Gastrocnemius medialis (tissue), 4 donors: ENCODE measurements at regions not wholly inside any gene's neighbourhood (a gene's known extent, or its start where the extent isn't known, plus 50 kb on each side); places are given as distances from the start of the nearest gene placed in this dataset.

Experiments
- ATAC-seq, 2 donors: fragments of 150-250 bp; one replicate each; pipeline ENCODE4 v1.9.1; 2016
- DNase-seq, 2 donors: peaks; one replicate each; pipeline ENCODE4 v3.0.0-alpha.2; 2019
- H3K27ac ChIP-seq, 4 donors: fragments of 200-600 bp; sonication (generic); 1 replicate in 1 of 4; 2 replicates in 3 of 4; pipeline ENCODE4 v1.5.1; 2016 to 2018; ENCODE audit warnings: mild to moderate bottlenecking in 2 of 4, moderate library complexity in 1 of 4
- H3K27me3 ChIP-seq, 3 donors: fragments of 200-600 bp; sonication (generic) in 2 of 3; 1 replicate in 1 of 3; 2 replicates in 2 of 3; pipeline versions ENCODE4 v1.5.1 to v1.6.0; 2016 to 2019; ENCODE audit warnings: mild to moderate bottlenecking in 1 of 3, moderate library complexity in 1 of 3
- H3K36me3 ChIP-seq, 2 donors: fragments of 200-600 bp; sonication (generic) in 1 of 2; one replicate each; pipeline ENCODE4 v1.5.1; 2017 to 2018
- H3K4me1 ChIP-seq, 2 donors: fragments of 200-600 bp; sonication (generic) in 1 of 2; one replicate each; pipeline ENCODE4 v1.5.1; 2016 to 2017; ENCODE audit warnings: mild to moderate bottlenecking in 2 of 2
- H3K4me3 ChIP-seq, 4 donors: fragments of 200-600 bp; sonication (generic) in 3 of 4; 1 replicate in 1 of 4; 2 replicates in 3 of 4; pipeline ENCODE4 v1.5.1; 2016 to 2019; ENCODE audit warnings: mild to moderate bottlenecking in 2 of 4
- H3K9me3 ChIP-seq, 3 donors: fragments of 200-600 bp; sonication (generic) in 2 of 3; 1 replicate in 1 of 3; 2 replicates in 2 of 3; pipeline ENCODE4 v1.5.1; 2016 to 2019
- CTCF ChIP-seq, 5 experiments: fragments of 450-650 bp in 3 of 5; fragments of 200-600 bp in 2 of 5; sonication (generic) in 2 of 5; IDR thresholded peaks in 4 of 5; conservative IDR thresholded peaks in 1 of 5; 1 replicate in 4 of 5; 2 replicates in 1 of 5; pipeline ENCODE4 v1.5.1; 2016 to 2019; ENCODE audit warnings: antibody characterized with exemption in 5 of 5, mild to moderate bottlenecking in 3 of 5, moderate library complexity in 3 of 5
- POLR2A ChIP-seq, 2 donors: fragments of 450-650 bp; IDR thresholded peaks; one replicate each; pipeline ENCODE4 v1.6.1; 2017; ENCODE audit warnings: antibody characterized with exemption in 2 of 2, mild to moderate bottlenecking in 2 of 2, moderate library complexity in 2 of 2
- in situ Hi-C, 4 donors: fragments of 200-750 bp; cut with MboI; loops; one replicate each; pipeline versions ENCODE4 v1.15.0 to v1.8.0; 2017; ENCODE audit warnings: low sequenced_read_pairs in 4 of 4
- intact Hi-C: fragments of 100-400 bp; cut with DNase I; formaldehyde crosslinking; loops from one replicate; pipeline ENCODE4 v1.15.1; 2023; ENCODE audit warnings: low total_unique reads

- in situ Hi-C loops (no loop called here), intact Hi-C loops (loop anchor here (10.0 kb wide), 1 partner anchor 797 kb away; the partner anchor contains the start of gene DIPK2A)
- DNase-seq: no peak
Observed at GRCh38 chr3:144771381-144771870, 799.8 kb downstream of the DIPK2A start.

DNA sequence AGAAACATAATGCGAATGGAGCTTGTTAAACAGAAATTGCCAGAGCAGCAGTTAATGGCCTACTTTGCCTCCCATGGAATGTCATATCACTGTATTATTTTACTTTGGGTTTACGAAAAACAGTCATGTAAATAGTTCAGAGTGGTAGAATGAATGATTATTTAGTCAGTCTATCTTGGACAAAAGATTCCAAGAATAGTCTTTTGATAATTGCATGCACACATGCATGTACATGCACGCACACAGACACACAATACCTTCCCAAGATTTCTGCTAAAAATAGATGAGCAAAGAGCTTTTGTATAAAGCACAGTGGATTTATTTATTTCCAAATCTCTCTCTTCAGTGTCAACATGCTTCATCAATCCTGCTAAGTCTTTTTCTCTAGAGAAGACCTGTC, 800.7 kb downstream of the DIPK2A start:
- H3K27me3 ChIP-seq: no peaks in the 10 kb centered on the region
- no peak overlapping the region for H3K4me3 ChIP-seq
- no peaks in the 10 kb centered on the region for H3K36me3 ChIP-seq
- no peak overlapping the region for H3K27ac ChIP-seq
- no peak for ATAC-seq
- H3K9me3 ChIP-seq: no peaks in the 10 kb centered on the region
- in situ Hi-C loops: no loop called here
- intact Hi-C loops: loop anchor here (10.0 kb wide), 1 partner anchor 798 kb away; the partner anchor contains the start of gene DIPK2A
- TF ChIP-seq CTCF (IDR thresholded peaks at IDR 0.05 in 4 of 5, conservative IDR thresholded peaks at IDR 0.05 in 1 of 5) (no peak), POLR2A (IDR thresholded peaks at IDR 0.05) (no peak)
- H3K4me1 ChIP-seq: peaks cover 32 to 42% of the 10 kb centered on the region in 2 donors
- no peak for DNase-seq

More at GRCh38 chr3:144771381-144771870, 799.8 kb downstream of the DIPK2A start:
- Histone ChIP-seq H3K27me3 (no peaks in the 10 kb centered on the region), H3K9me3 (no peaks in the 10 kb centered on the region), H3K4me3 (no peak overlapping the region), H3K36me3 (no peaks in the 10 kb centered on the region), H3K4me1 (peaks cover 32 to 42% of the 10 kb centered on the region in 2 donors), H3K27ac (no peak overlapping the region)
- TF ChIP-seq POLR2A (IDR thresholded peaks at IDR 0.05) (no peak), CTCF (IDR thresholded peaks at IDR 0.05 in 4 of 5, conservative IDR thresholded peaks at IDR 0.05 in 1 of 5) (no peak)
- ATAC-seq: no peak

DNA sequence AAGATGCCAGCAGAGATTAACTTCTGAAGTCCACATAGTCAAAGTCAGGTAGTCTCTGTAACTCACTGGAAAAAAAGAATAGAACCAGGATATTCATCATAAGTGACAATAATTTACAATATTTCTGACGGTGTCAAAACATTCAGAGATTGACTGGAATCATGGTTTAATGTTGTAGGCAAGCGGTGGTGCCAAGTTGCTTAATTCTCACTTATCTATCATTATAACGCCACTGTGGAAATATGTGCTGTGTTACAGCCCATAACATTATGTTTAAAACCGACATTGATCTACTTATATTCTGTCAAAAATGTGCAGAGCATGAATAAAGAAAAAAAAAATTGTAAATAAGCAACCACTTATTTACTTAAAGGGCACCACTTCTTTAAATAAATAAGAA, 801.7 kb downstream of the DIPK2A start:
- Histone ChIP-seq H3K27ac (no peak overlapping the region), H3K36me3 (no peaks in the 10 kb centered on the region), H3K4me3 (no peak overlapping the region), H3K9me3 (no peaks in the 10 kb centered on the region), H3K27me3 (no peaks in the 10 kb centered on the region), H3K4me1 (peaks cover 32 to 42% of the 10 kb centered on the region in 2 donors)
- intact Hi-C loops (loop anchor here (10.0 kb wide), 1 partner anchor 799 kb away; the partner anchor contains the start of gene DIPK2A), in situ Hi-C loops (no loop called here)
- no peak for TF ChIP-seq CTCF (IDR thresholded peaks at IDR 0.05 in 4 of 5, conservative IDR thresholded peaks at IDR 0.05 in 1 of 5)
- no peak for TF ChIP-seq POLR2A (IDR thresholded peaks at IDR 0.05)
- no peak for DNase-seq
- ATAC-seq: no peak

GRCh38 chr3:144774897-144775296, 803.3 kb downstream of the DIPK2A start:
- in situ Hi-C loops (no loop called here), intact Hi-C loops (loop anchor here (10.0 kb wide), 1 partner anchor 800 kb away; the partner anchor contains the start of gene DIPK2A)
- TF ChIP-seq POLR2A (IDR thresholded peaks at IDR 0.05) (no peak), CTCF (IDR thresholded peaks at IDR 0.05 in 4 of 5, conservative IDR thresholded peaks at IDR 0.05 in 1 of 5) (no peak)
- ATAC-seq (no peak), DNase-seq (no peak)
- H3K27ac ChIP-seq: no peak overlapping the region
- H3K36me3 ChIP-seq: no peaks in the 10 kb centered on the region
- no peaks in the 10 kb centered on the region for H3K27me3 ChIP-seq
- H3K9me3 ChIP-seq: no peaks in the 10 kb centered on the region
- H3K4me3 ChIP-seq: no peak overlapping the region
- H3K4me1 ChIP-seq: peaks cover 22 to 30% of the 10 kb centered on the region in 2 donors

DNA sequence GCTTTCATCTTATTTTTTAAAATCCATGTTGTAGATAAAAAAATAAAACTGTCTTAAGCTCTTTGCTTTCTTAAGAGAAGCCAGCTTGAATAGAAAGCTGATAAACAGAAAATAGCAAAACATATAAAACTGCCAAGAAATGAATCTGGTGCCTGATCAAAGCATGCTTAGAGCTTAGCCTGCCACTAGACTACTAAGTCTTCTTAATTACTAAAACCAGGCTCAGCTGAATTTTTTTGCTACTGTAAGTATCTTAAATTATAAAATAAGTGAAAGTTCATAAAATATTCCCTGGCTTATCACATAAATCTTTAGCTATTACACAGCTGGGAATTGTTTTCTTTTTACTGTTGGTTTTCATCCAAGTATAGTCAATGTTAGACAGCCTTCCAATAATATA, 803.9 kb downstream of the DIPK2A start:
- Histone ChIP-seq H3K4me3 (no peak overlapping the region), H3K27ac (no peak overlapping the region), H3K27me3 (no peaks in the 10 kb centered on the region), H3K9me3 (no peaks in the 10 kb centered on the region), H3K36me3 (no peaks in the 10 kb centered on the region), H3K4me1 (peaks cover 16 to 23% of the 10 kb centered on the region in 2 donors)
- DNase-seq (no peak), ATAC-seq (no peak)
- in situ Hi-C loops: no loop called here
- intact Hi-C loops: loop anchor here (10.0 kb wide), 1 partner anchor 801 kb away; the partner anchor contains the start of gene DIPK2A
- no peak for TF ChIP-seq POLR2A (IDR thresholded peaks at IDR 0.05)
- no peak for TF ChIP-seq CTCF (IDR thresholded peaks at IDR 0.05 in 4 of 5, conservative IDR thresholded peaks at IDR 0.05 in 1 of 5)
